Head of caudate nucleus (tissue), 42 donors: ENCODE measurements at regions not wholly inside any gene's neighbourhood (a gene's known extent, or its start where the extent isn't known, plus 50 kb on each side); places are given as distances from the start of the nearest gene placed in this dataset.
A peak's percentile ranks its signal among the peaks of the same experiment; 100 is the strongest.

ENCODE experiments used
- DNase-seq, 42 donors: peaks; one replicate each; pipeline versions ENCODE4 v3.0.0 to v3.0.0-alpha.2; 2020 to 2021; ENCODE audit warnings: mixed read lengths in 7 of 42
- intact Hi-C: fragments of 100-400 bp; cut with DNase I; formaldehyde crosslinking; loops from one replicate; pipeline ENCODE4 v1.15.0; 2022

DNA sequence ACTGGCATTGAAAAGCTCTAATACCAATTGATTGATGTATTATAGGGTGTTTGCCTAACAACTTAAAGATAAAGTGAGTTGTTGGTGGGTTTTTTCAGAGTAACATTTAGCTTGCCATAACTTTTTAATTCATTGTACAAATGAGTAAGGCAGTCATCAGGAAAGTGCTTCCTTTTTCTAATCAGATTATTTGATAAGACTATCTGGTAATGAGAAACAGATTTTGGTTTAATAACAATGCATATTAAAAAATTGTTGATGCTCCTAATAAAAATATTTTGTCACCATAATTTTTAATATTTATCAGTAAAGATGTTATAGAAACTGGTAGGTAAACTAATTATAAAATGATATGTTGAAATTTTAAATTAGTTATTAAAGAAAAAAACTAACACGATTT lies 51.3 kb downstream of the BLTP1 start:
- no peak for DNase-seq
- intact Hi-C loops: no loop called here

GRCh38 chr4:122205687-122206086 lies 53.6 kb downstream of the BLTP1 start:
- DNase-seq: no peak
- intact Hi-C loops: no loop called here

- intact Hi-C loops: no loop called here
- DNase-seq: no peak
Observed at GRCh38 chr4:122212880-122213279, 60.7 kb downstream of the BLTP1 start.

- DNase-seq: peak in 1 of 42 donors; percentile 14
- intact Hi-C loops: no loop called here
Observed at GRCh38 chr4:122218762-122219161, 66.6 kb downstream of the BLTP1 start.

- DNase-seq: no peak
- intact Hi-C loops: no loop called here
Observed at GRCh38 chr4:122219356-122219755, 67.2 kb downstream of the BLTP1 start.

- DNase-seq: no peak
- intact Hi-C loops: no loop called here
Observed at GRCh38 chr4:122221322-122221721, 69.2 kb downstream of the BLTP1 start.

DNA sequence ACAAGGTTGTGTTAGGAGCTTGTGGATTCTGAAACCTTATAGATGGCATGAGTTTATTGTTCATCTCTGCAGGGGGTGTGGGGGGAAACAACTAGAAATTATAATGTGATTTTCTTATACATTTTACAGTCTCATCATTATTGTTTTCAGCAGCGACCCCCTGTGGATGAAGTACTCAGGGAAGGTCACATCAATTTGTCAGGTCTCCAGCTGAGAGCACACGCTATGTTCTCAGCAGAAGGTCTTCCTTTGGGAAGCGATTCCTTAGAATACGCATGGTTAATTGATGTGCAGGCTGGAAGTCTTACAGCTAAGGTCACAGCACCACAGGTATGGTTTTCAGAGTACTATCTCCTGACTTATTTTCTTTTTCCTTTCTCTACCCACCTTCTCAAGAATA lies 72.2 kb downstream of the BLTP1 start:
- intact Hi-C loops: no loop called here
- DNase-seq: peak in 4 of 42 donors; percentile 3 to 45 (median 11)

- intact Hi-C loops: no loop called here
- no peak for DNase-seq
Observed at GRCh38 chr4:122227202-122227601, 75.1 kb downstream of the BLTP1 start.

- intact Hi-C loops: no loop called here
- no peak for DNase-seq
Observed at GRCh38 chr4:122229857-122230256, 77.7 kb downstream of the BLTP1 start.

DNA sequence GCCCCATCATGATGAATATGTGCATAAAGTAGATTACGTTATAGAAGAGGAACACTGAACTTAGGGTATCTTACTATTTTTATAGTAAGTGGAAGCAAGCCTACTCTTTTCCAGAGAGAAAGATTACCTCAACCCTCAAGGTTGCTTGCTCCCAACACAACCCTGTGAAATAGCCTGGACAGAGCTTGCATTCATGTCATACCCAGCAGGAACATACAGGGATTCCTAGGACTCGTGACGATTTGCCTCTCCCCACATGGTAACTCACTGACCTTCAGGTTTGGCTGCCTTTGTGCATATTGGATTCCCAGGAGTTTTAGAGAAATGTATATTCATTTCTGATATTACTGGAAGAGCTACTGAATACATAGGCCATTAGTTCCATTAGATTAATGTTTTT lies 80.5 kb downstream of the BLTP1 start:
- no peak for DNase-seq
- intact Hi-C loops: no loop called here

- intact Hi-C loops: no loop called here
- no peak for DNase-seq
Observed at GRCh38 chr4:122234686-122235085, 82.6 kb downstream of the BLTP1 start.

DNA sequence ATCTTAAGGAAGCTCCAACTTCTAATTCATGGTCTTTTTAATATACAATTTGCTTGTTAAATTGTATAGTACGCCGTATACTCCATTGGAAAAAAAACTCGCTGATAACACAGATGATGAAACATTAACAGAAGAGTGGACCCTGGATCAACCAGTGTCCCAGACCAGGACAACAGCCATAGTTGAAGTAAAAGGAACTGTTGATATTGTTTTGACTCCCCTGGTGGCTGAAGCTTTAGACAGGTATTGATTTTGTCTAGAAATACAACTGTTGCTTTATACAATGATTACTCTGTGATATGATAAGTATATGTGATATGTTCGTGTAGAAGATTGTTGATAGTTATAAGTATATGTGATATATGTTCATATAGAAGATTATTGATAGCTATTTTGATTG lies 91.7 kb downstream of the BLTP1 start:
- no peak for DNase-seq
- intact Hi-C loops: no loop called here

- no peak for DNase-seq
- intact Hi-C loops: no loop called here
Observed at GRCh38 chr4:122244764-122245163, 92.6 kb downstream of the BLTP1 start.

DNA sequence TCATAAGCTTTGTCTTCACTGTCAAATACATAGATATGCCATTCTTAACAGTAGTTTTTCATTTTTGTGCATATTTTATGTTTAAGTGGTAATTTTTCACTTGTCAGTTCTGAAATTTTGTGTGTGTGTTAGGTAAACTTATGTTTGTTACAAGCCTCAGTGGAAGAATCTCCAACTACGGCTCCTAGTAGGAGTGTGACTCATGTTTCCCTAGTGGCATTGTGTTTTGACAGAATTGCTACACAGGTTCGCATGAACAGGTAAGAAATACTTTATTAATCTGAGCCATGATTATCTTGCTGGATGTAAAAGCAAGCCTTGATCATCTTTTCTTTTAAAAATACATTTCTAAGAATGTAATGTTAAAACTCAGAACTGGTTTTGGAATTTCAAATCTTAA lies 94.4 kb downstream of the BLTP1 start:
- intact Hi-C loops: no loop called here
- no peak for DNase-seq

- no peak for DNase-seq
- intact Hi-C loops: no loop called here
Observed at GRCh38 chr4:122249357-122249756, 97.2 kb downstream of the BLTP1 start.

GRCh38 chr4:122252584-122252983 lies 100.5 kb downstream of the BLTP1 start:
- intact Hi-C loops: no loop called here
- DNase-seq: no peak

- intact Hi-C loops: no loop called here
- DNase-seq: no peak
Observed at GRCh38 chr4:122259849-122260248, 107.7 kb downstream of the BLTP1 start.

- DNase-seq: no peak
- intact Hi-C loops: no loop called here
Observed at GRCh38 chr4:122276359-122276758, 102.5 kb upstream of the ADAD1 start.

DNA sequence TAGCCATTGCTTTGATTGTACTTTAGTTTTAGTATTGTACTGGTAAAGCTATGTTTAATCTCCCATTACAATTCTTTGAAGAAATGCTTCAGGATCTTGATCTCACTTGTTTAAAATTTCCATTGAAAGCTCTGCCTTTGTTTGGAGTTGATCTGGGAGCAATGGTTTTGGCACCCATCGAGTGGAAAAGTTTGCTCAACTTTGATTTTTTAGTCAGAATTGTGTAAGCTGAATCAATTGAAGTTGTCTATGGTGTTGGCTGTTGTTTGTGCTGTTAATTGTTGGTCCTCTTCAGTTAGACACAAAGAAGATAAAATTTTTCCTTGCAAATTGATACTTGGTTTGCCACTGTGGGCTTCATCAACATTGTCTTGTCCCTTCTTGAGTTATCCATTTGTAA lies 99.8 kb upstream of the ADAD1 start:
- intact Hi-C loops: no loop called here
- no peak for DNase-seq

DNA sequence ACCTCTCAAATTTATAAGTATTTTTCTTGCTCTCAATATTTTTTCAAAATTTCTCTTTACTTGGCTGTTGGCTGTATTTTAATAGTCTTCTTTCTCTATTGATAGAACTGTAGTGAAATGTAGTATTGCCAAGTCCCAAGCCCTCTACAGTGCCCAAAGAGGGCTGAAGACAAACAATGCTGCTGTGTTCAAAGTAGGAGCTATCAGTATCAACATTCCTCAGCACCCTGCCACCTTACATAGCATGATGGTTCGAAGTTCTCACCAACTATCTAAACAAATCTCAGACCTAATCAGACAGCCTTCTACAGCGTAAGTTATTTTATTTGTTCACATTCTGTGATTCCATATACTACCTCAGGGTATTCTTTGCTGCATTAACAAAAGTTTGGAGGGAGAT lies 99.1 kb upstream of the ADAD1 start:
- no peak for DNase-seq
- intact Hi-C loops: no loop called here

- no peak for DNase-seq
- intact Hi-C loops: no loop called here
Observed at GRCh38 chr4:122285285-122285684, 93.5 kb upstream of the ADAD1 start.
